ENCODE measurements at regions not wholly inside any gene's neighbourhood (a gene's known extent, or its start where the extent isn't known, plus 50 kb on each side); places are given as distances from the start of the nearest gene placed in this dataset.

DNA sequence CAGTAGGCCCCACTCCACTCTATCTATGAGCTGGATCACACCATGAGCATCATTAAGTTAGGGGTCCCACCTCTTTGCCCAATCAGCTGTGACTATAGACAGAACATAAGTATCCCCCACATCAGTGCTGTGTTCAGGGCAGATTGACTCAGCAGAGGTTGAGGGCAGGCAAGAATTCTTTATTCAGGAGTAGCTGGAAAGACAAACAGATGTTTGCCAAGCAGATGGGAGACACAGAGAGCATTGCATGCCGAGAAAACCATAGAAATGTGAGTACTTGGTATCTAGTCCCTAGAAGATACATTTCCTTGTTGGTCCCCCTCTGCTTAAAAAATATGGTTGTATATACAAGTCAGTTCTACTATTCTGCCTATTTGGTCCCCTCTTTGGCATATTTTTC is 440.8 kb downstream of the RAP2B start:
- H3K27me3 ChIP-seq (replicated peaks; ENCODE audit: control insufficient read depth, insufficient read depth, low read length): no peaks in the 10 kb centered on the region
- Mint-ChIP-seq H3K36me3 (ENCODE audit: insufficient read depth, unreplicated experiment) (no peaks in the 10 kb centered on the region), H3K27ac (ENCODE audit: unreplicated experiment) (no peak overlapping the region), H3K4me3 (ENCODE audit: unreplicated experiment) (no peak overlapping the region), H3K4me1 (ENCODE audit: low read depth, unreplicated experiment) (no peaks in the 10 kb centered on the region), H3K27me3 (ENCODE audit: insufficient read depth, unreplicated experiment) (no peaks in the 10 kb centered on the region), H3K9me3 (ENCODE audit: unreplicated experiment) (no peaks in the 10 kb centered on the region)
- no peaks in the 10 kb centered on the region for H3K36me3 ChIP-seq (ENCODE audit: control insufficient read depth, insufficient read depth, low read length)
- BruUV-seq (replicated peaks): no TSS peak
- no peak for TF ChIP-seq CTCF (IDR thresholded peaks at IDR 0.05; ENCODE audit: insufficient read depth in 1 of 2, low read depth in 1 of 2, low read length in 1 of 2, severe bottlenecking in 1 of 2, unreplicated experiment in 1 of 2)
- POLR2A ChIA-PET: no interaction called here
- H3K9me3 ChIP-seq: no peaks in the 10 kb centered on the region
- no peaks in the 10 kb centered on the region for H3K4me1 ChIP-seq
- no peak overlapping the region for H3K4me3 ChIP-seq (ENCODE audit: low read depth, low read length)
- no peak for DNase-seq
- CTCF ChIA-PET: no interaction called here
- intact Hi-C loops (cut with micrococcal nuclease; ENCODE audit: unreplicated experiment): no loop called here

DNA sequence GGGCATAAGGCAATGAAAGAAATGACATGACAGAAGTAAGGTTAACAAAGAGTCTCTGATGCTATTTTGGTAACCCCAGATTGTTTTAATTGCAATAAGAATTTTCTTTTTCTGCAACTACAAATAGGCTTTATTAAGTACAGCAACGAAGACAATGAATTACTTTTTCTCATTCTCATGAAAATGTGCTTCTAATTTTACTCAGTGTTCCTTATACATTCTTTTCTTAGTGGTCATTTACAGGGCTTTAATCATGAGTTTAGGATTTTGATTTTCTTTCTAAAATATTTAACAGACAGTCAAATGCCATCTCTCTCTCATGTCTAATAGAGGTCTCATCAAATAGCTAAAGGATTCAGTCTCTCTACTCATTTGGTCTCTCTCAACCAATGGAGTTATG is 452.1 kb downstream of the RAP2B start:
- no peak overlapping the region for H3K27ac Mint-ChIP-seq (ENCODE audit: unreplicated experiment)
- H3K4me3 ChIP-seq (ENCODE audit: low read depth, low read length): no peak overlapping the region
- H3K9me3 ChIP-seq: no peaks in the 10 kb centered on the region
- no peaks in the 10 kb centered on the region for H3K36me3 ChIP-seq (ENCODE audit: control insufficient read depth, insufficient read depth, low read length)
- DNase-seq: no peak
- no peaks in the 10 kb centered on the region for H3K9me3 Mint-ChIP-seq (ENCODE audit: unreplicated experiment)
- H3K4me1 Mint-ChIP-seq (ENCODE audit: low read depth, unreplicated experiment): no peaks in the 10 kb centered on the region
- H3K4me1 ChIP-seq: no peaks in the 10 kb centered on the region
- no peaks in the 10 kb centered on the region for H3K27me3 Mint-ChIP-seq (ENCODE audit: insufficient read depth, unreplicated experiment)
- H3K36me3 Mint-ChIP-seq (ENCODE audit: insufficient read depth, unreplicated experiment): no peaks in the 10 kb centered on the region
- ChIA-PET POLR2A (no interaction called here), CTCF (no interaction called here)
- intact Hi-C loops (cut with micrococcal nuclease; ENCODE audit: unreplicated experiment): no loop called here
- no peak for TF ChIP-seq CTCF (IDR thresholded peaks at IDR 0.05; ENCODE audit: insufficient read depth in 1 of 2, low read depth in 1 of 2, low read length in 1 of 2, severe bottlenecking in 1 of 2, unreplicated experiment in 1 of 2)
- BruUV-seq (replicated peaks): no TSS peak
- H3K4me3 Mint-ChIP-seq (ENCODE audit: unreplicated experiment): no peak overlapping the region
- H3K27me3 ChIP-seq (replicated peaks; ENCODE audit: control insufficient read depth, insufficient read depth, low read length): no peaks in the 10 kb centered on the region

DNA sequence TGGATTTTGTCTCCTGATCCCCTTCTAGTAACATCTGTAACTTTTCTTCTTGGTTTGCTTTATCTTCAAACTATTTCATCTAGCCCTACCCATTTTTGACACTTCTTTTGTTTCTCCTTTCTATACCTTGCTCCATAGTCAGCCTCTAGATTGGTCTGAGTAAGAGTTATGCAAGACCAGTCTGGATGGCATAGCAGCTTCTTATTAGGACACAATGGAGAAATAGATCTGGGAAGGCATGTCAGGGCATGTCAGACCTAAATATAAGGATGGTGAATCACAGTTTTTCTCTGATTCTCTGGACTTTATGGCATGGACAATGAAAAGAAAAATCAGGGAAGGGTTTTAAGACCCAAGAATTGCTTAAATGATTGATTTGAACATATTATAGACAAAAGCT is 452.5 kb downstream of the RAP2B start:
- Histone ChIP-seq H3K27me3 (replicated peaks; ENCODE audit: control insufficient read depth, insufficient read depth, low read length) (no peaks in the 10 kb centered on the region), H3K4me3 (ENCODE audit: low read depth, low read length) (no peak overlapping the region), H3K4me1 (no peaks in the 10 kb centered on the region), H3K36me3 (ENCODE audit: control insufficient read depth, insufficient read depth, low read length) (no peaks in the 10 kb centered on the region), H3K9me3 (no peaks in the 10 kb centered on the region)
- ChIA-PET POLR2A (no interaction called here), CTCF (no interaction called here)
- DNase-seq: no peak
- Mint-ChIP-seq H3K4me3 (ENCODE audit: unreplicated experiment) (no peak overlapping the region), H3K27me3 (ENCODE audit: insufficient read depth, unreplicated experiment) (no peaks in the 10 kb centered on the region), H3K9me3 (ENCODE audit: unreplicated experiment) (no peaks in the 10 kb centered on the region), H3K27ac (ENCODE audit: unreplicated experiment) (no peak overlapping the region), H3K36me3 (ENCODE audit: insufficient read depth, unreplicated experiment) (no peaks in the 10 kb centered on the region), H3K4me1 (ENCODE audit: low read depth, unreplicated experiment) (no peaks in the 10 kb centered on the region)
- BruUV-seq (replicated peaks): no TSS peak
- intact Hi-C loops (cut with micrococcal nuclease; ENCODE audit: unreplicated experiment): no loop called here
- TF ChIP-seq CTCF (IDR thresholded peaks at IDR 0.05; ENCODE audit: insufficient read depth in 1 of 2, low read depth in 1 of 2, low read length in 1 of 2, severe bottlenecking in 1 of 2, unreplicated experiment in 1 of 2): no peak

Data from Caco-2 (cell line).